Uterus (tissue), 2 donors: ENCODE measurements at regions not wholly inside any gene's neighbourhood (a gene's known extent, or its start where the extent isn't known, plus 50 kb on each side); places are given as distances from the start of the nearest gene placed in this dataset.

Experiments used
- CTCF ChIP-seq, 4 experiments: fragments of 200-600 bp in 2 of 4; fragments of 450-650 bp in 2 of 4; sonication (generic) in 2 of 4; IDR thresholded peaks; one replicate each; pipeline ENCODE4 v1.5.1; 2016 to 2019; ENCODE audit warnings: antibody characterized with exemption in 4 of 4, mild to moderate bottlenecking in 2 of 4, moderate library complexity in 1 of 4
- POLR2A ChIP-seq, 2 donors: fragments of 450-650 bp; IDR thresholded peaks; one replicate each; pipeline ENCODE4 v1.6.1; 2016; ENCODE audit warnings: antibody characterized with exemption in 2 of 2, mild to moderate bottlenecking in 1 of 2, moderate library complexity in 1 of 2

DNA sequence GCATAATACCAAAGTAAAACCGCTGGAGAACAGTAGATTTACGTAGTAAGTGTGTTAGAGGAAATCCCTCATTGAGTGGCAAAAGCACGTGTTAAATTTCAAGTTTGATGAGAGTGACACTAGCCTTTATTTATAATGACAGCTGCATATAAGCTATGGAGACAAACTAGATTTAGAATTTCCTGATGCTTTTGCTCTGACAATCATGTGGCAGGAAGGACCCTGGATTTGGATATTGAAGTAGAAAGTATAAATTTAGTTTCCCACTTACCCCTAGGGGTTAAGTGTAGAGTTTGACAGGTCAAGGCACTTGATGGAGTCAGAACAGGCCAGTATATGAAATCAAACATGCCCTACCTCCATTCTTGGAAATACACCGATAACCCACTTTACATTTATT, 983.1 kb downstream of the FLRT2 start:
- no peak for TF ChIP-seq CTCF (IDR thresholded peaks at IDR 0.05)
- TF ChIP-seq POLR2A (IDR thresholded peaks at IDR 0.05): no peak
